ENCODE measurements at regions not wholly inside any gene's neighbourhood (a gene's known extent, or its start where the extent isn't known, plus 50 kb on each side); places are given as distances from the start of the nearest gene placed in this dataset.

DNA sequence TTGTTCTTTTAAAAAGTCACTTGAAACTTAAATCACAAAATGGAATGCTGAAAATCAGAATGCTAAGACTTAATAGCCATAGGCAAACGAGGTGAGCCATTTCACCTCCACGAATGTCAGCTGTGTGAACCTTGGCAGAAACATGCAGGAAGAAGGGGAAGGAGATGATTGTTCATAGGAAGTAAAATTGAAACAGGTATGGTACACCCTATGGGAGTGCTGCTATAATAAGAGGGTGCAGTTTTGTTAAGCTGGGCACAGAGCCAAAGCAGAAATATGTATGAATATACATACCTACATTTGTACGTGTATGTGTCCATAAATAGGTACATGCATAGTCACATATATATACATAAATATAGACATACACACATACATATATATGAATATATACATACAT, 51.0 kb upstream of the SPINK5 start:
- DNase-seq (ENCODE audit: extremely low read depth, low read depth, low spot score), result no peak

GRCh38 chr5:148011398-148012137, 52.2 kb upstream of the SPINK5 start:
- no peak for DNase-seq (ENCODE audit: extremely low read depth, low read depth, low spot score)

- no peak for DNase-seq (ENCODE audit: extremely low read depth, low read depth, low spot score)
Observed at GRCh38 chr5:148005788-148006520, 57.8 kb upstream of the SPINK5 start.

DNA sequence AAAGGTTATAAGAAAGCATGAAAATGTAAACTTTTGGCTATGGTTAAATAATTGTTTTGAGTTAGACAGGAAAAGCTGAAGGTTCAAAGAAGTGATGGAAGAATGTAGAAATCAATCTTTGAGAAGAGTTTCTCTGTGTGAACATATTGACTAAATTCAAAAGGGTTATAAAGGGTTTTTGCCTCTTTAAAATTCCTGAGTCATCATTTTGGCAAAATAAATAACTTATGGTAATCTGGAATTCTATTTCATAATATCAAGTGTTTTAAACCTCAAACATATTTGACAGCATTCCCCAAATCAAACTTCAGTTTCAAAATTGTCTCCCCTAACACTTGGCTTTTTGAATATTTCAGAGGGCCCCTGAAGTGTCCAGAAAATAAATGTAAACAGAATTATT, 60.6 kb upstream of the SPINK5 start:
- no peak for DNase-seq (ENCODE audit: extremely low read depth, low read depth, low spot score)

DNA sequence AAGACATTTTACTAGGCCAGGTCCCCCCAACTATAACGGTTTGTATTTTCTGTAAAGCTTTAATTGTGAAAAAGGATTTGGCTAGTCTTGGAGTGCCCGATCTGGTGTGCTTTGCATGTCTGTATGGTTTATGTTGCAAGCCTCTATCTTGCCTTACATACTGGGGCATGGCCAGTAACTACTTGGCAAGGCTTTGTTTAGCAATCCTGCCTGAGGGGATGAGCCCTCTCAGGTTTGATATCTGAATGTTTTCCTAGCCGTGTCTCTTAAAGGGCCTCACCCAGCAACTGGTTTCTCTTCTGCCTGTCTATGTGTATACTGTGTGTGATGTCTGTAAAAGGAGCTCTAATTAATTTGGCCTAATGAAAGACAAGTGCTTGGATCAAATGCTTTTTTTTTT, 61.3 kb upstream of the SPINK5 start:
- DNase-seq (ENCODE audit: extremely low read depth, low read depth, low spot score), result no peak

DNA sequence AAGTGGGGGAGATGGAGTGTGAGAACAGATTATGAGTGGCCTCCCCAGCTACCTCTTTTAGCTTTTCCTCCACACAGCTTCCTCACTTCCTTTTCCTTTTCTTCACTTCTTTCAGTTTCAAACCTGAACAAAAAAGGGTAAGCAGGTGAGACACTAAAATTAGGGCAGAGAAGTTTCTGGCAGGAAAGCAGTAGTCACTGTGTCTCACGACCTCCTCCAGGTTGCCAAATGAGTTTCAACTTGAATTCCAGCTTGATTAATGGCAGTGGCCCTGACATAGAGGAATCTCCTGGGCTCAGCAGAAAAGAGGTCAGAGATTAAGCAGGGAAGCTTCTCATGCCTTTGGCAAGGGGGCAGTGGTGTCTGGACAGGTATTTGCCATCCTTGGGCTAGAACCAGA, 63.7 kb upstream of the SPINK5 start:
- DNase-seq (ENCODE audit: extremely low read depth, low read depth, low spot score), result no peak

DNA sequence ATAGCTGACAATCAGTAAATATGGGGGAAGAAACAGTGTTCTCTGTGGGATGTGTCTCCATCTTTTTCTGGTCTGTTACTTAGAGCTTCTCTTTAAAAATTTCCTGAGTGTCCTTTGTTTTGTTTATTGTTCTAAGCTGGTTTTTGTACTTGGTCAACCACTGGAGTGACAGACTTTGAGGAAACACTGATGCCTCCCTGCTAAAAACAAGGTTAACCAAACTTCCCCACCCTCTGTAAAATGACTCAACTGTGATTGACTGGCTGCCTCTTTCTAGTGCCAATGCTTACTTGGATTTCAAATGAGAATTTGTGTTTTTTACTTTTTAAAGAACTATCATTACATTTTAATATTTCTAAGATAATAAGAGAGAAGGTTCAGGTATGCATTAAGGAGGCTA, 65.1 kb upstream of the SPINK5 start:
- no peak for DNase-seq (ENCODE audit: extremely low read depth, low read depth, low spot score)

- DNase-seq (ENCODE audit: extremely low read depth, low read depth, low spot score), result no peak
Observed at GRCh38 chr5:147997486-147997885, 66.3 kb upstream of the SPINK5 start.

- DNase-seq (ENCODE audit: extremely low read depth, low read depth, low spot score), result no peak
Observed at GRCh38 chr5:147996379-147996778, 67.4 kb upstream of the SPINK5 start.

DNA sequence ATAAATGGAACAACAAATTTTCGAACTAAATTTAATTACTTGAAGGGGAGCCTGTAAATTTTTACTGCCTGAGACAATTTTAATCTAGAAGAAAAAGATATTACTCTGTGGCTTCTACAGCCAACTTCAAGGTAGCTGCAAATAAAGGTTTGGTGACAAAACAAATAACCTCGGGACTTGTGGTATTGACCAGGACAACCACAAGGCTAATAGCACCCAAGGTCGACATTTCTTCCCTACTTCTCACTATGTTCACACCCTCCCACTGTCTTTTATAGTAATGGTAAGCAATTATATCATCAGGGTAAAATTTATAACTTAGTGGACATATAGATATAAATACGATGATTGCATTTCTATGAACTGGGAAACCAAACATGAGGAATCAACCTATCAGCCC, 67.9 kb upstream of the SPINK5 start:
- no peak for DNase-seq (ENCODE audit: extremely low read depth, low read depth, low spot score)

- DNase-seq (ENCODE audit: extremely low read depth, low read depth, low spot score), result no peak
Observed at GRCh38 chr5:147989994-147990393, 73.8 kb upstream of the SPINK5 start.

DNA sequence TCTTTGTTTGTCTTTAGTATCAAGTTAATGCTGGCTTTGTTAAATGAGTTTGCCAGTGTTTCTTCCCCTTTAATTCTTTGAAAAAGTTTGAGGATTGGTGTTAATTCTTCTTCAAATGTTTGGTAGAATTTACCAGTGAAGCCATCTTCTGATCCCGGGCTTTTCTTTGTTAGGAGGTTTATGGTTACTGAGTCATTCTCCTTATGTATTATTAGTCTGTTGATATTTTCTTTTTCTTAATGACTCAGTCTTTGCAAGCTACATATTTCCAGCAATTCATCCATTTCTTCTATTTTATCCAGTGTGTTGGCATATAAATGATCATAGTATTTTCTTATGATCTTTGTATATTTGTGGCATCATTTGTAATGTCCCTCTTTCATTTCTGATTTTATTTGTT, 74.5 kb upstream of the SPINK5 start:
- no peak for DNase-seq (ENCODE audit: extremely low read depth, low read depth, low spot score)

GRCh38 chr5:147986134-147986757, 77.5 kb upstream of the SPINK5 start:
- DNase-seq (ENCODE audit: extremely low read depth, low read depth, low spot score), result no peak

GRCh38 chr5:147985608-147986007, 78.2 kb upstream of the SPINK5 start:
- DNase-seq (ENCODE audit: extremely low read depth, low read depth, low spot score), result no peak

DNA sequence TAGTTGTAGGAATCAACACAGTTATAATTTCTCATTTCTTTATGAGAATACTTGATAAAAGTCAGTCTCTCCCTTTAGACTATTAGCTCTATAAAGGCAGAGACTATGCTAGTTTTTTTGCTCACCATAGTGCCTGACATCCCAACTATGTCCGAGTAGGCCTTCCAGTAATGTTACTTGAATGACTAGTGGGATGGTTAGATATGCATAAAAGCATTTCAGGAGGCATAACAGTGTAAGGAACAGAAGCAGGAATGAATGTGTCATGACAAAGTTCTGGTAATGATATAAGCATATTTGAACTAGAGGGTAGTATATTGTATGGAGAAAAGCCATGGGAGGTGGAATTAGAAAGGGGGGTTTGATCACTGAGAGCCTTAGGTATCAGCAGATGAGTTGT, 77.4 kb upstream of the C5orf46 start:
- DNase-seq (ENCODE audit: extremely low read depth, low read depth, low spot score), result no peak

DNA sequence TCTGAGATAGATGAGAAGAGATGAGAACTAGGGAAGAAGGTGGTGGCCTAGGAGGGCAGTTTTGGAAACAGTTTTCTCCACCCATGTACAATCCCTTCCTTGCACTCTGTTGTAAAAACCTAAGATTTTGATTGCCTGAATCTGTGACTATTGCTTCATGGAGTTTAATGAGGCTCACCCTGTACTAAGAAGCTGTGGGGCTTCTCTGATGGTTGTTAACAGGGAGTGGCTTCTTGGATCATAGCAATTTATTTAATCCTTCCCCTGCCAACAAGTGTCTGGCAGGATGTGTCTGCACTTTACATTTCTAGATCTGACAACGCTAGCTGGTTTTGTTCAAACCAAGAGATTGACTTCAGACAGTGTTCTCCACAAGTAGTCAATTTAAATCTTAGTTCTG, 74.7 kb upstream of the C5orf46 start:
- no peak for DNase-seq (ENCODE audit: extremely low read depth, low read depth, low spot score)

DNA sequence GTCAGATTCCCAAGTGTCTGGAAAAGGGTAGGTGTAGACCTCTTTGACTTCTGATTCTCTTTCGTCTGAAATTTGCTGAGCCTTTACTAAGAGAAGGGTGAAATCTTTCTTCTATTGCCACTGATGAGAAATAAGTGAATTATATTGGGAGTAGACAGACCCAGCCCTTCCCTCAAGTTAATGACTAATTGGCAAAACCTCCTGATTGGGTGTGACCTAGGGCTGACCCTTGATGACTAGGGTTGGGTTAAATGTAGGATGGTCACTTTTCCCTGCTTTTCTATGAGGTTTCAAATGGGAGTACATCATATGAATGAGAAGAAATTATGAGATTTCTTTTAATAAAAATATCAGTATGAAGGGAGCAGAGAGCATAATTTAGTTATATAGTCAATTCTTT, 73.4 kb upstream of the C5orf46 start:
- DNase-seq (ENCODE audit: extremely low read depth, low read depth, low spot score), result no peak

DNA sequence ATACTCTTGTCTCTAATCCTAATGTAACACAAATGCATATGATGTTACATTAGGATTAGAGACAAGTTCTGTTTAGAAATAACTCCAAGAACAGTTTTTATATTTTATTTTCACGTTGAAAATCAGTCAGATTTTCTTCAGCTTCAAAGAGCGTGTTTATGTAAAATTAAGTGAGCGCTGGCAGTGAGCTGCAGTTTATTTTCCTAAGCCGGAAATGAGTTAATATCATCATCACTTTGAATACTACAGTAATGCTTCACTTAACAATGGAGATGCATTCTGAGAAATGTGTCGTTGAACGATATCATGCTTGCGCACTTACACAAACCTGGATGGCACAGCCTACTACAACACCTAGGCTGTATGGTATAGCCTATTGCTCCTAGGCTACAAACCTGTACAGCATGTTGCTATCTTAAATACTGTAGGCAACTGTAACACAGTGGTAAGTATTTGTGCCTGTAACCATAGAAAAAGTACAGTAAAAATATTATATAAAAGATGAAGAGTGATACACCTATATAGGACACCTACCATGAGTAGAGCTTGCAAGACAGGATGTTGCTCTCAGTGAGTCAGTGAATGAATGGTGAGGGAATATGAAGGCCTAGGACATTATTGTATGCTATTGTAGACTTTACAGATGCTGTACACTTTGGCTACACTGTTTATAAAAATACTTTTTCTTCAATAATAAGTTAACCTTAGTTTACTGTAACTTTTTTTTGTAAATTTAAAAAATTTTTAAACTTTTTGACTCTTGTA, 65.9 kb upstream of the C5orf46 start:
- DNase-seq (ENCODE audit: extremely low read depth, low read depth, low spot score), result no peak

- DNase-seq (ENCODE audit: extremely low read depth, low read depth, low spot score), result no peak
Observed at GRCh38 chr5:147971472-147971871, 65.1 kb upstream of the C5orf46 start.

- peak; percentile 36 for DNase-seq (ENCODE audit: extremely low read depth, low read depth, low spot score)
Observed at GRCh38 chr5:147968855-147969254, 62.5 kb upstream of the C5orf46 start.

- DNase-seq (ENCODE audit: extremely low read depth, low read depth, low spot score), result no peak
Observed at GRCh38 chr5:147966829-147967228, 60.5 kb upstream of the C5orf46 start.
